ENCODE measurements at regions not wholly inside any gene's neighbourhood (a gene's known extent, or its start where the extent isn't known, plus 50 kb on each side); places are given as distances from the start of the nearest gene placed in this dataset.

- no peak for TF ChIP-seq POLR2A (IDR thresholded peaks at IDR 0.05)
- TF ChIP-seq CTCF (IDR thresholded peaks at IDR 0.05), result no peak
These were observed 597.5 kb downstream of the REEP3 start for GRCh38 chr10:64118736-64119135.

All from Peyer's patch (tissue), 4 donors.